H54 (cell line): ENCODE measurements at regions not wholly inside any gene's neighbourhood (a gene's known extent, or its start where the extent isn't known, plus 50 kb on each side); places are given as distances from the start of the nearest gene placed in this dataset.

Source experiments
- DNase-seq: peaks from one replicate; pipeline ENCODE4 v3.0.0; 2011; ENCODE audit warnings: low spot score, mixed read lengths; ENCODE audit not compliant: insufficient read length
- FAIRE-seq: peaks from 3 replicates; lab custom pipeline; 2011; peaks lifted over from hg19 to GRCh38; lab: Jason Lieb, UNC
- POLR2A ChIP-seq: IDR thresholded peaks from 2 replicates; pipeline ENCODE4 v1.6.1; 2011; ENCODE audit warnings: low read depth, mild to moderate bottlenecking, low read length

DNA sequence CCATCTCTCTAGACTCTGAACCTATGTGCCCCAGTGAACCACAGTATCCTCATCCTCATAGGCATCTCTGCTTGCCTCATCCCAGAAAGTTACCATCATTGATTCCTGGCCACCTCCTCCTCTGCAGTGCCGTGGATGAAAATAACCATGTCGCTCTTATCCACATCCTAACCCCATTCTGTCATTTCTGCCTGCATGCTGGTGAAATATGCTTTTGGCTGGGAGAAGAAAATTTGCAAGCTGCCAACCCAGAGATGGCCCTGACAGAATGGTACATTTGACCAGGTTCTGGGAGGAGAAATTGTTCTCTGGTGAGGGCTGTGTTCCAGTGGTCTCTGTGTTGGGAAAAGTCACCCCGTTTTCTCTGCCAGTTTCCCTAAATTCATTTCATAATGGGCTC is 149.7 kb downstream of the NMUR2 start:
- no peak for TF ChIP-seq POLR2A
- FAIRE-seq (no peak), DNase-seq (no peak)

DNA sequence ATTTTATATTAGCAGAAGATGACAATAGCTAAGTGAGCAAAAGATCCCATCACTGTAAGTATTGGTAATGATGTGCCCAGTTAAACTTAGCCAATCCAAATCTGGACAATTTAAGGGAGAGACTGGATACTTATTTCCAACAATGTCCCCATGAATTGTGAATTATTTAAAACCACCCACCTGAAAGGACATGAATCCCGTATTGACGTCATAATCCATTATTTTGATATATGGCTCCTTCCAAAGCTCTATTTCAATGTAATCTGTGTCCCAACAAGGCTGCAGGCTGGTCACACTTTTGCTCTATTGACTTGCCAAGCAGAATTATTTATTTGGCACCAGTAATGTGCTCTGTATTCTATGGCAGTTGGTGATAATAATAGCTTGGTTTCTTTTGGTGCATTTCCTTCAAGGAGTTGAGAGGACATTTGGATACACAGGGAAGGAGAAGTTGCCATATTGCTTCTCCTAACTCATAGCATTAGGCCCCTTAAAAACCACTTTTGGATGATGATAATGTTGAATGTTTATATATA is 157.2 kb downstream of the NMUR2 start:
- FAIRE-seq (no peak), DNase-seq (no peak)
- TF ChIP-seq POLR2A = no peak

DNA sequence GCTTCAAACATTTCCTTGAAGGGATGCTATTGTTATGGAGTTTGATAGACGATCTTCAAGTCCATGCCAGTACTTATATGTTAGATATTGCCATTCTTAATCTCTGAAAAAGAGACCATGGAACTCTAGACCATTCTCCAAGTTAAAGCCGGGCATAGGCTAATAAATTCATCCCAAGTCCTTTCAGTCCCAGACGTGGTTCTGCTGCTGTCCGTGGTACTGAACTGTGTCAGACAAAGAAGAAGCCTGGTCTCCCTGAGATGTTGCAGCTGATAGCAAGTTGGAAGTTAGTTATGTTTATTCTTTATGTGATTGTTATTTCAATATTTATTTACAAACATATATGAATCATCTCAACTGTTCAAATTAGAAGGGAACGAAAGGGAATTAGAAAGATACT is 158.7 kb downstream of the NMUR2 start:
- no peak for DNase-seq
- FAIRE-seq = no peak
- TF ChIP-seq POLR2A = no peak

DNA sequence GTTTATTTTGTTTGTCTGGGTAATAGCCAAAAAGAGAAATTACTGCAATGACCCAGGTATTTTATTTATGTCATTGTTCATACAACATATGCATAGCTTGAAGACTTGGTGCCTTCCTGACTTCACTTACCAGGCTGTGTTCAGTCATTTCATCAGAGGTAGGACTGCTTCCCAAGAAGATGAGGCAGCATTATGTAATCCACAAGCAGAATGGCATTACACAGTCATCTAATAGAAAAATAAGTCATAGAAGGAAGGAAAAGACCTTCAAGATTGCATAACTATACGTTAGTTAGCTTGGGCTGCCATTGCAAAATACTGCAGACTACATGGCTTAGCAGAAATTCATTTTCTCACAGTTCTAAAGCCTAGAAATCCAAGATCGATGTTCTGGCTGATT is 167.5 kb downstream of the NMUR2 start:
- FAIRE-seq (no peak), DNase-seq (no peak)
- no peak for TF ChIP-seq POLR2A

DNA sequence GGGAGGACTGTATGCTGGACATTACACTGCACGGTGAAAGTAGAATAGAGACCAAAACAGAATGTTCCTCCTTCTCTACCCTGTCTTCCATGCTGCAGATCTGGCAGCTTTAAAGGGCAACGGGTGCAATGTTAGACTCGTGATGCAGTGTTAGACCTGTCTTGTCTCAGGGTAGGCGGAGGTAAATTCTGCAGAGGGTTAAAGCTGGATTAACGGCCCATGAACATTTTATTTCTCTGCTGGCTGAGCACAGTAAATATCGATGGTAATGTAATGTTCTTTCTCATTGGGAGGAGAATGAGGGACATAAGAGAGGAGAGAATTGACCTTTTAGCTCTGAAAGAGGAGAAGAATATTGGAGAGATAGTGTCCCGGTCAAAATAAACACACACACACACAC is 178.9 kb downstream of the NMUR2 start:
- DNase-seq = no peak
- FAIRE-seq = no peak
- no peak for TF ChIP-seq POLR2A

DNA sequence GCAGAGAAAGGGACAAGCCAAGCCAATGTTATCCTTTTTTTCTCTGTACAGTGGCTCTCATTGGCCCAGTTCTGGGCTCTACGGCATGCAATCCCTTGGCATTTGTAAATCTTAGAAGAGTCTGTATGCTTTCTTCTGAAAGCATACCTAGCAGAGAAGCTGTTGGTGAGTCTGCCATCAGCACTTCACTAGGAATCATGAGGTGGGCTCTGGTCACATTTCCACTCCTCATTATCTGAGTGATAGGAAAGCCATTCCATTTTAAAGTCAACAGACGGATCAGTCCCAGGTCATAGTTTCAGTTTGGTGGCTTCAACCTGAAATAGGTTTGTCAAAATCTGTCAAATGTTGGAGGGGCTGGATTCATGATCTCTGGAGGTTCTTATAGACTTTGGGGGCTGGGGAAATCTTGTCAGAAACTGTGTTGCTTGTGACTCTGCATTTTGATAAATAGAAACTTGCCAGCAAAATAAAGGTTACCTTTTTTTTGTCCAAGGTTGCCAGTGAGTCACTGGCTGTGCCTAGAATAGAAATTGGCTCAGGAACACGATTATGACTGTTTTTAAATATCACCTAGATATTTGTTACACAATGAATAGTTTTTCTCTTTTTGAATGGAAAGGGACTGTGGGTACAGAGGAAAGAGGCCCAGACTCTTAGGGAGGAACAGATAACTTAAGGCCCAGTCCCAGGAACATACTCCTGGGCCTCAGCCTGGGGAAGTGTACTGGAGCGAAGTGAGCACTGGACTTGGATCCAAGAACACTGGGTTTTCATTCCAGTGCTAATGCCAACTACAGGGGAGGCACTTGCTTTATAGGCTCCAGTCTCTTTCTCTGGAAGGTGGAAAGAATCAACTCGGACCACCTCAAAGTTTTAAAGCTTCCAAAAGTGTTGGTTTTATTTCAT is 183.1 kb downstream of the NMUR2 start:
- no peak for DNase-seq
- TF ChIP-seq POLR2A = no peak
- FAIRE-seq = no peak

DNA sequence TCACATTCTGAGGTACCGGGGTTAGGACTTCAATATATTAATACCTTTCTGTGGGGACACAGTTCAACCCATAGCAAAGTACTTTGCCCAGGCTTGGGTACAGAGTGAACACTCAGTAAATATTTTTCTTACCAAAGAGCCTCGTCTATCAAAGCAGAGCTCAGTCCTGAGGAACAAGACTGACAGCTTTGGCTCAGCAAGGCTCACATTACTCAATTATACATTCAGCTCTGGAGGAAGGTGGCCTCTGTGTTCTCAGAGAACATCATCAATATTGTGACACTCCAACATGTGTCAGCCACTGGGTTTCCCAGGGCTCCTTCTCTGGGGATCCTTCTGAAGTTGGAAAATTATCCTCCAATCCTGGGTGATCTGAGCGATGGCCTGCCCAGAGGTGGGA is 186.4 kb downstream of the NMUR2 start:
- no peak for DNase-seq
- FAIRE-seq = no peak
- no peak for TF ChIP-seq POLR2A

DNA sequence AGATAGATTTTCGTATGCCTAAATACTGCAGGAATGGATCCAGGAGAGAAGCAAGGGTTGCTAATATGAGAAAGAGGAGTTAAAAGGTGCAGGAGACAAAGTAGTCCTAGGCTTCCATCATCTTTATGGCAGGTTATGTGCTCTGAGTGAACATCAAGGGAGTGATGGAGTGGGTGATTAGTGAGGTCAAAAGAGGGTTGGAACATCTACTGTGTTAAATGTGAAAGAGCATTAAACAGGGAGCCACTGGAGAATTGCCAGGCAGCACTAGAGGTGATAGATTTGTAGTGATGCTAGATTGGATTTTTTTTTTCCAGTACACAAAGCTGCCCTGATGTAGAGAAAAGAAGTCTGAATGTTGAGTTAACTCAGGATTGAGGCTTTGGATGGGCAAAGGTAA is 199.3 kb downstream of the NMUR2 start:
- no peak for FAIRE-seq
- DNase-seq = no peak

DNA sequence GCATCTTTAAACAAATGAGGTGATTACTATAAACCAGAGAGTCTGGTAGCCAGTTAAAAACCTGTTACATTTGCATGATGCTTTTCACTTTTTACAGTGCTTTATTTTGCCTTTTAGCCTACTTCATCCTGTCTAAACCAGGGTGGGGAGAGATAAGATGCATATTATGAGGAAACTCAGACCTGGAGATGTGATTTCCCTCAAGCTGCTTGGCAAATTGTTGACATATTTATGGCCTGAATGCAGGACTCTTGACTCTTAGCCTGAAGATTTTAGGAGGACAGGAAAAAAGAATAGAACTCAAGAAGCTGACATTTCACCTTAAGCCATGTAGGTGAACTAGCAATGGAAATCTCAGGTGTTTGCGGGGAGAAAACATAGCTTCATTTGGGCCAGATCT is 202.8 kb downstream of the NMUR2 start:
- FAIRE-seq (no peak), DNase-seq (no peak)
- TF ChIP-seq POLR2A = no peak

More for the DNA sequence above, 199.3 kb downstream of the NMUR2 start:
- no peak for TF ChIP-seq POLR2A

DNA sequence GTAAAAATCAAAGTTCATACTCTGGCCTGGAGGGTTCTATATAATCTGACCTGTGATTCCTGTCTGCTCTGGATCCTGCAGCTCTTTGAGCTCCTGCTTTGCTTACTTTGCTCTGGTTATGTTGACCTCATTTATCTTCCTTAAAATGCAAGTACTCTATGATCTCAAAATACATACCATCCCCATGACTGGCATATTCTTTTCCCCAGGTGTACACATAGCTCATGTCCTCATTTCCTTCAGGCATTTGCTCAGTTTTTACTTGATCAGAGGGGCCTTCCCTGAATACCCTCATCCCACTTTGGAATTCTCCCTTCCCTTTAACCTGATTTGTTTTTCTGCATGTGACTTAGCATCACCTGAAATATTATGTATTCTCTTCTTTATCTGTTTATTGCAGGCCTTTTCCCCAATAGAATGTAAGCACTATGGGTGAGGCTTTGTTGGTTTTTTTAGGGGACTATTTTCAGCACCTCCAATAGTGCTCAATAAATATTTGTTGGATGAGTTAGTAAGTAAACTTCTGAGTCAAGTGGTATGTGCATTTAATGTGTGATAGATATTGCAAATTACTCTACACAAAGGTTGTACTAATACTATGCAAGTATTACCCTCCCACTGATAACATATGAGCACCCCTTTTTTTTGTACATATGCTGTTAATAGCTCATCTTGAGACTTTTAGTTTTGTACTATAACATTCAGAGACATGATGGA is 211.5 kb downstream of the NMUR2 start:
- FAIRE-seq = no peak
- DNase-seq = no peak
- no peak for TF ChIP-seq POLR2A

DNA sequence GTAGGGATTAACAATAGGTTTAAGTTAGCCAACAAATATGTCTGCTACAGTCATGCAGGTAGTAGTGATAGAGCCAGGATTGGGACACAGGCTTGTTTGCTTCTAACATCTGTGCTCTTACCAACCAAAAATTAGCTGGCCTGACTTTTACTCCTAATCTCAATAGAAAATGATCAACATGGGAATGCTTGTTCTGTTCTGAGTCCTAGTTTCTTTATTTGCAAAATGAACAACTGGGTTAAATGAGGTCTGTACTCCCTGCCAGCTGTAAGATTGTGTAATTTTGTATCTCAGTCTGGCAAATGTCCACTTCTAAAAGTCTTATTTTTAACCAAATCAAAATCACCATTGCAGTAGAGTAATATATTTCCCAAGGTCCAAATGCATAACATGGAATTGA is 216.8 kb downstream of the NMUR2 start:
- no peak for TF ChIP-seq POLR2A
- DNase-seq (no peak), FAIRE-seq (no peak)

DNA sequence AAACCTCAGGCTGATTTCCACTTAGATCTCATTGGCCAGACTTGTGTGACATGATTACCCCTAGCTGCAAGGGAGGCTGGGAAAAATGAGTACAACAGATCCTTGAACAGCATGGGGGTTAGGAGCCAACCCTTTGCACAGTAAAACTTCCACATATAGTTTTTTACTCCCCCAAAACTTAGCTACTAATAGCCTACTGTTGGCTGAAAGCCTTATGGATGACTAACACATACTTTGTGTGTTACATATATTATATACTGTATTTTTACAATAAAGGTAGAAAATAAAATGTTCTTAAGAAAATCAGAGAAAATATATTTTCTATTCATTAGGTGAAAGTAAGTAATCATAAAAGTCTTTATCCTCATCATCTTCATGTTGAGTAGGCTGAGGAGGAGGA is 217.4 kb downstream of the NMUR2 start:
- FAIRE-seq = no peak
- no peak for DNase-seq
- no peak for TF ChIP-seq POLR2A

DNA sequence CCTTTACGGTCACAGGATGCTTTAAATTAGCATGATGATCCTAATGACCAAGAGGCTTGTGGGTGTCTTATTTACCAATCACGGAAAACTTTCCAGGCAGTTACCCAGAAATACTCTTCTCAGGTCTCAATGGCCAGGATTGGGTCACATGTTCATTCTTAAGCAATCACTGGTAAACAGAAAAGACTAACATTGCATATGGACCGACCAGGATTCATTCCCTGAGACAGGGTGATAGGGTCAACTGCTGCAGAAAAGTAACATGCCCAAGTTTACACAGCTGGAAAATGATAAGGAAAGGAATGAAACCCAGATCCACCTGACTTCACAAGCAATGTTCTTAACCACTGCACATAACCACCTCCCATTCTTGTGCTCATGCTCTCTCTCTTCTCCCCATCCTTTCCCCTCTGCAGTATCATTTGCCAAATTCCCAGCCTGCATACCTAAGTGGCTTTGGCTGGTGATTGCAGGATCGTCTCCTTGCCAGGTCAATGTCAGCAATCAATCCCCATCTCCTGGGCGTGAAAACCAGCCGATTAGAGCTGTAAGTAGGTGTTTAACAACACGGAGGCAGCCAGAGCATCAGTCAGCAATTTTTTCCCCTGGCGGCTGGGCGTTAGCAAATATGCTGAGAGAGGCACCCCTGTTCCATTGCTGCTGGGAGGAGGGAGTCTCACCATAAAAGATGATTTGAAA is 219.4 kb downstream of the NMUR2 start:
- no peak for DNase-seq
- FAIRE-seq = no peak
- TF ChIP-seq POLR2A = no peak

DNA sequence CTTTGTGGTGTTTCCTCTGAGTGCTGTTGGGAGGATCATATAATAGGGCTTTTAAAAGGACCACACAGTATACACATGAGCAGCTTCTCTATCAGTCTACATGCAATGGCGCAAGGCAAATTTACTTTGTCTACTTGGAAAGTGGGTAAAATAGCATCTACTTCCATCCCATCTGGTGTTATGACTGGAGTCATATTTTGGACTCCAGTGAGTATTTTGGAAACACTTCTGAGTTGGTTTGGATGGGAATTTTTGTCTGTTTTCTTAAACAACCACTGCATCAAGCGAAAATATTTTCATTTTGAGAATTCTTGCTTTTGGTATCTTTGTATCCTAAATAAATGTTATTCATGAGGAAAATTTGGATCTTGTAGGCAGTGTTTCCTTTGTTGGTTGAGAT is 220.8 kb downstream of the NMUR2 start:
- TF ChIP-seq POLR2A = no peak
- no peak for FAIRE-seq
- DNase-seq = no peak
